T-helper 17 cell (primary cell): ENCODE measurements at regions not wholly inside any gene's neighbourhood (a gene's known extent, or its start where the extent isn't known, plus 50 kb on each side); places are given as distances from the start of the nearest gene placed in this dataset.
"Not testable (repeated sequence)": the region's sequence is repeated elsewhere in the genome, so short reads cannot be mapped to it uniquely, and the experiment has no call there.

Experiments
- ATAC-seq: fragments of 150-1000 bp; cut with Tn5 transposase; 2 replicates; pipeline ENCODE4 v1.10.0; 2021; ENCODE audit warnings: mild to moderate bottlenecking, moderate library complexity
- DNase-seq, 3 donors: peaks; one replicate each; pipeline versions ENCODE4 v3.0.0 to v3.0.0-alpha.2; 2020 to 2021
- H3K9me3 ChIP-seq: one replicate; pipeline ENCODE4 v1.7.0; 2013; ENCODE audit warnings: low read length, mild to moderate bottlenecking; ENCODE audit not compliant: control insufficient read depth, poor library complexity, severe bottlenecking
- H3K27ac Mint-ChIP-seq: one replicate; pipeline ENCODE4 v1.8.0; 2022; ENCODE audit warnings: mild to moderate bottlenecking, moderate library complexity, mixed read lengths
- H3K27me3 Mint-ChIP-seq: one replicate; pipeline ENCODE4 v1.8.0; 2022; ENCODE audit warnings: mixed read lengths
- H3K36me3 Mint-ChIP-seq: one replicate; pipeline ENCODE4 v1.8.0; 2022; ENCODE audit warnings: low read depth, mixed read lengths
- H3K4me1 Mint-ChIP-seq: one replicate; pipeline ENCODE4 v1.8.0; 2022; ENCODE audit warnings: mild to moderate bottlenecking, mixed read lengths
- H3K4me3 Mint-ChIP-seq: one replicate; pipeline ENCODE4 v1.8.0; 2022; ENCODE audit warnings: mild to moderate bottlenecking, moderate library complexity, mixed read lengths

GRCh38 chr14:38394064-38394463 lies 138.2 kb upstream of the CLEC14A start:
- no peak overlapping the region for H3K4me3 Mint-ChIP-seq
- H3K9me3 ChIP-seq = no peaks in the 10 kb centered on the region
- H3K36me3 Mint-ChIP-seq = no peaks in the 10 kb centered on the region
- no peaks in the 10 kb centered on the region for H3K27me3 Mint-ChIP-seq
- DNase-seq = no peak
- H3K4me1 Mint-ChIP-seq = no peaks in the 10 kb centered on the region
- H3K27ac Mint-ChIP-seq = no peak overlapping the region
- no peak for ATAC-seq

- Mint-ChIP-seq H3K27me3 (no peaks in the 10 kb centered on the region), H3K36me3 (no peaks in the 10 kb centered on the region), H3K27ac (no peak overlapping the region), H3K4me3 (no peak overlapping the region), H3K4me1 (no peaks in the 10 kb centered on the region)
- no peaks in the 10 kb centered on the region for H3K9me3 ChIP-seq
- DNase-seq (no peak), ATAC-seq (no peak)
Measured at GRCh38 chr14:38391334-38391733, 135.4 kb upstream of the CLEC14A start.

DNA sequence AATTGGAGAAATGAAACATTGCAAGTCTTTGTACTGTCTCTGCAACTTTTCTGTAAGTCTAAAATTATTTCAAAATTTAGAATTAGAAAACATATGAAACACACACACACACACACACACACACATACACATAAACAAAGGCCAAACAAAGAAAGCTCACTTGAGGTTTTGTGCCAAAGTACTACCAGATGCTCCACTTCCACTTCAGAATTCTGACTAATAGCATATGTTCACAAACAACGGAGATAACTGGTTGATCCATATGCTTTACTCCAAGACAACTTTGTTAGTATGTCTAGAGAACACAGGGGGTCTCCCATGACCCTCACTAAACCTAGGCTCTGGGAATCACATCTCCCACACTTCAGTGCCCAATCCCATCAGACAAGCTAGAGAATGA lies 133.8 kb upstream of the CLEC14A start:
- H3K36me3 Mint-ChIP-seq = no peaks in the 10 kb centered on the region
- DNase-seq (no peak), ATAC-seq (no peak)
- H3K9me3 ChIP-seq = no peaks in the 10 kb centered on the region
- H3K27ac Mint-ChIP-seq = no peak overlapping the region
- H3K4me1 Mint-ChIP-seq = no peaks in the 10 kb centered on the region
- no peaks in the 10 kb centered on the region for H3K27me3 Mint-ChIP-seq
- H3K4me3 Mint-ChIP-seq = no peak overlapping the region

- no peaks in the 10 kb centered on the region for H3K4me1 Mint-ChIP-seq
- DNase-seq (no peak), ATAC-seq (no peak)
- no peaks in the 10 kb centered on the region for H3K27me3 Mint-ChIP-seq
- no peaks in the 10 kb centered on the region for H3K9me3 ChIP-seq
- H3K36me3 Mint-ChIP-seq = no peaks in the 10 kb centered on the region
- no peak overlapping the region for H3K27ac Mint-ChIP-seq
- H3K4me3 Mint-ChIP-seq = no peak overlapping the region
Measured at GRCh38 chr14:38387821-38388220, 131.9 kb upstream of the CLEC14A start.

DNA sequence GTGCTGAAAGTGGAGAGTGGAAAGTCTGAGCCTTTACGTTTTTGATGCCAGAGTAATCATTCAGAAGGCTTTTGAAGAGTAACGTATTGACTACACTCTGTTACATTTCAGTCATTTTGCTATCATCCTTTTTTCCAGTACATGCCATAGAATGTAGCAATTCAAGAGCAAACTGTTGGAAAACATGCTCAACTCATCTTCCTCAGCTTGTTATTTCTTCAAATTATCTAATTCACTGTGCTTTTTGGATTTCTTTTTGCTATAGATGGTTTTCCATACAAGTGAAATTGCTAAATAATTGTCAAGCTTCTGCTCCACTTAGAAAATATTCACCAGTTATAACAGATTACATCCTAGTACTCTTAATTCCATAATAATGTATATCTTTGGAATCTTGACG lies 129.9 kb upstream of the CLEC14A start:
- H3K27ac Mint-ChIP-seq = no peak overlapping the region
- no peaks in the 10 kb centered on the region for H3K9me3 ChIP-seq
- H3K4me1 Mint-ChIP-seq = no peaks in the 10 kb centered on the region
- H3K4me3 Mint-ChIP-seq = no peak overlapping the region
- ATAC-seq = no peak
- no peak for DNase-seq
- H3K27me3 Mint-ChIP-seq = no peaks in the 10 kb centered on the region
- H3K36me3 Mint-ChIP-seq = no peaks in the 10 kb centered on the region

- H3K27ac Mint-ChIP-seq = no peak overlapping the region
- no peak for DNase-seq
- no peak for ATAC-seq
- no peaks in the 10 kb centered on the region for H3K9me3 ChIP-seq
- H3K4me3 Mint-ChIP-seq = no peak overlapping the region
- H3K4me1 Mint-ChIP-seq = no peaks in the 10 kb centered on the region
- no peaks in the 10 kb centered on the region for H3K27me3 Mint-ChIP-seq
- H3K36me3 Mint-ChIP-seq = no peaks in the 10 kb centered on the region
Measured at GRCh38 chr14:38385343-38385742, 129.4 kb upstream of the CLEC14A start.

DNA sequence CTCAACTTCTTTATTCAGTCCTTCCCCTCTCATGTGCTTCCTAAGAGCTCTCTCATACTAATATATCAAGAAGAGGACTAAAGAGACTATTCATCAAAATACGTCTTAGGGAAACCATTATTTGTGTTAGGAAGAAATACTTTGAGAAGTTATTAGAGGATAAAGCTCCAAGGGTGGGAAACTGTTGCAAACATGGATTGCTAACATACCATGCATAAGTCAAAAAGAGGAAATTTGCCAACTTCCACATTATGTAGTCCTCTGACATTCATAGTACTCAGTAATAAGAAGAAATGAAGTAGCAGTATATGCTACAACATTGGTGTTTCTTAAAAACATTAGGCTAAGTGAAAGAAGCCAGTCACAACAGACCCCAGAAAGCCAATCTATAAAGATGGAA lies 128.8 kb upstream of the CLEC14A start:
- Mint-ChIP-seq H3K36me3 (no peaks in the 10 kb centered on the region), H3K27ac (no peak overlapping the region), H3K4me3 (no peak overlapping the region), H3K27me3 (no peaks in the 10 kb centered on the region), H3K4me1 (no peaks in the 10 kb centered on the region)
- ATAC-seq (no peak), DNase-seq (no peak)
- H3K9me3 ChIP-seq = no peaks in the 10 kb centered on the region

- Mint-ChIP-seq H3K4me1 (no peaks in the 10 kb centered on the region), H3K27me3 (no peaks in the 10 kb centered on the region), H3K4me3 (no peak overlapping the region), H3K36me3 (no peaks in the 10 kb centered on the region), H3K27ac (no peak overlapping the region)
- ATAC-seq (no peak), DNase-seq (no peak)
- H3K9me3 ChIP-seq = no peaks in the 10 kb centered on the region
Measured at GRCh38 chr14:38367922-38368321, 112.0 kb upstream of the CLEC14A start.

DNA sequence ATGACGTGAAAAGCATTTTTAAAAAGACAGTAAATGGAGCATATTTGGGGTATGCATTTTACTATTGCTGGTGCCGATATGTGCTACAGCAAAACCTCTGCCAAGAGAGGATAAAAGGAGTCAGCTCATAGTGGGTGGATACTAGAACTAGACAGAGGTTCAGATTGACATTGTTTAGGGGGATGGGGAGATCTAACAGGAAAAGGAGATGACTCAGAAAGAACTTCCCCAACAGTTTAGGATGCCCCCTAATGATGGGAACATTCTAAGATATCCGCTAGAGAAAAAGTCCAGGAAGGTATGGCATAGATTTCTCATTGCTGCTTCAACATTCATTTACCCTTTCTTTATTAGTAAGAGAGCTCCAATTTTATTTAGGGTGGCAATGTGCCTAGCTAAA lies 110.5 kb upstream of the CLEC14A start:
- no peak for DNase-seq
- no peak for ATAC-seq
- Mint-ChIP-seq H3K4me1 (no peaks in the 10 kb centered on the region), H3K27me3 (no peaks in the 10 kb centered on the region), H3K4me3 (no peak overlapping the region), H3K36me3 (no peaks in the 10 kb centered on the region), H3K27ac (no peak overlapping the region)
- H3K9me3 ChIP-seq = no peaks in the 10 kb centered on the region

- Mint-ChIP-seq H3K4me3 (no peak overlapping the region), H3K27ac (no peak overlapping the region), H3K4me1 (no peaks in the 10 kb centered on the region), H3K27me3 (no peaks in the 10 kb centered on the region), H3K36me3 (no peaks in the 10 kb centered on the region)
- no peak for DNase-seq
- no peak for ATAC-seq
- H3K9me3 ChIP-seq = no peaks in the 10 kb centered on the region
Measured at GRCh38 chr14:38363217-38363616, 107.3 kb upstream of the CLEC14A start.

DNA sequence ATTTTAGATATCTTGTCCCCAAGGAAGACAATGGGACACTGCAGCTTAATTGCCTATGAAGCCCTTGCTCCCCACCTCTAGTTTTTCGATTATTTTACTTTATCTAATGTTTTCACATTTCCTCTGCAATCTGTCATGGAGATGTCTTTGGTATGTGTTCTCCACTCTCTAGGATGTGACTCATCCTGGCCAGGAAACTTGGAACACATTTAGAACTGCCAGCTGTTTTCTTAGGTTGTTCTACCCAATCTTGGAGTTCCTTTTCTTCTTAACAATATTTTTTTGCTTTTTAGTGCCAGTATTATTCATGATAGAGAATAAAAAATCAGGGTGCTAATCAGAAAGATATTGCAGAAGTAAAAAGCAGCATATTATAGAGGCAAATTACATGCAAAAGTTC lies 101.7 kb upstream of the CLEC14A start:
- ATAC-seq = no peak
- no peak for DNase-seq
- no peaks in the 10 kb centered on the region for H3K36me3 Mint-ChIP-seq
- H3K4me1 Mint-ChIP-seq = no peaks in the 10 kb centered on the region
- H3K4me3 Mint-ChIP-seq = no peak overlapping the region
- H3K27me3 Mint-ChIP-seq = no peaks in the 10 kb centered on the region
- no peak overlapping the region for H3K27ac Mint-ChIP-seq
- H3K9me3 ChIP-seq = no peaks in the 10 kb centered on the region

DNA sequence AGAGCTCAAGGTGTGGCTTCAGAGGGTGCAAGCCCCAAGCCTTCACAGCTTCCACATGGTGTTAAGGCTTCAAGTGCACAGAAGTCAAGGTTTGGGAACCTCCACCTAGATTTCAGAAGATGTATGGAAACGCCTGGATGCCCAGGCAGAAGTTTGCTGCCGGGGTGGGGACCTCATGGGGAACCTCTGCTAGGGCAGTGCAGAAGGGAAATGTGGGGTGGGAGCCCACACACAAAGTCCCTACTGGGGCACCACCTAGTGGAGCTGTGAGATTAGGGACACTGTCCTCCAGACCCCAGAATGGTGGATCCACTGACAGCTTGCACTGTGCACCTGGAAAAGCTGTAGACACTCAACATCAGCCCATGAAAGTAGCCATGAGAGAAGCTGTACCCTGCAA lies 99.6 kb upstream of the CLEC14A start:
- H3K27ac Mint-ChIP-seq, H3K9me3 ChIP-seq, DNase-seq, H3K27me3 Mint-ChIP-seq, ATAC-seq, H3K4me3 Mint-ChIP-seq, H3K4me1 Mint-ChIP-seq, H3K36me3 Mint-ChIP-seq: not testable (repeated sequence)

GRCh38 chr14:38350102-38350501 lies 94.2 kb upstream of the CLEC14A start:
- DNase-seq (no peak), ATAC-seq (no peak)
- H3K9me3 ChIP-seq = no peaks in the 10 kb centered on the region
- H3K27ac Mint-ChIP-seq = no peak overlapping the region
- no peak overlapping the region for H3K4me3 Mint-ChIP-seq
- H3K4me1 Mint-ChIP-seq = no peaks in the 10 kb centered on the region
- no peaks in the 10 kb centered on the region for H3K27me3 Mint-ChIP-seq
- H3K36me3 Mint-ChIP-seq = no peaks in the 10 kb centered on the region

DNA sequence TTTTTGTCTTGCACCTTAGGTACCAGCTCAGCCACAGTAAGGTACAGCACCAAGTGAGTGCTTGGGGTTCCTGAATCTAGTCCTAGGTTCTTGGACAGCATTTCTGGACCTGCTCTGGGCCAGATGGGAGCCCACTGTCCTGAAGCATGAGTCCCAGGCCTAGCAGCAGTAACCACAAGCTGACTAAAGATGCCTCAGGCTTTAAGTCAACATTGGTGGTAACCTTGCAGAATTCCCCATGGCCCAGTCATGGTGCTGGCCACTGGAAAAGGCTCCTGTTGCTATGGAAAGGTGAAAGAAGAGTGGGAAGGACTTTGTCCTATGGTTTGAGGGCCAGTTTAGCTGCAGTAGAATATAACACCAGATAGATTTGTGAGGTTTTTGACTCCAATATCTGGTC lies 86.9 kb upstream of the CLEC14A start:
- no peaks in the 10 kb centered on the region for H3K9me3 ChIP-seq
- ATAC-seq (no peak), DNase-seq (no peak)
- H3K27me3 Mint-ChIP-seq = no peaks in the 10 kb centered on the region
- H3K36me3 Mint-ChIP-seq = no peaks in the 10 kb centered on the region
- no peak overlapping the region for H3K27ac Mint-ChIP-seq
- no peaks in the 10 kb centered on the region for H3K4me1 Mint-ChIP-seq
- no peak overlapping the region for H3K4me3 Mint-ChIP-seq

GRCh38 chr14:38339696-38340095 lies 83.8 kb upstream of the CLEC14A start:
- no peak for ATAC-seq
- H3K4me1 Mint-ChIP-seq = no peaks in the 10 kb centered on the region
- no peak overlapping the region for H3K4me3 Mint-ChIP-seq
- DNase-seq = no peak
- no peaks in the 10 kb centered on the region for H3K27me3 Mint-ChIP-seq
- no peak overlapping the region for H3K27ac Mint-ChIP-seq
- no peaks in the 10 kb centered on the region for H3K36me3 Mint-ChIP-seq
- H3K9me3 ChIP-seq = no peaks in the 10 kb centered on the region
